ENCODE measurements at regions not wholly inside any gene's neighbourhood (a gene's known extent, or its start where the extent isn't known, plus 50 kb on each side); places are given as distances from the start of the nearest gene placed in this dataset.

GRCh38 chr5:61965069-61965468 lies 340.9 kb upstream of the KIF2A start:
- no peak for DNase-seq (ENCODE audit: low read depth)

- DNase-seq (ENCODE audit: low read depth) = no peak
Measured at GRCh38 chr5:61965490-61965889, 340.5 kb upstream of the KIF2A start.

GRCh38 chr5:61966296-61966955 lies 339.6 kb upstream of the KIF2A start:
- no peak for DNase-seq (ENCODE audit: low read depth)

GRCh38 chr5:61966997-61967396 lies 339.0 kb upstream of the KIF2A start:
- no peak for DNase-seq (ENCODE audit: low read depth)

- DNase-seq (ENCODE audit: low read depth) = no peak
Measured at GRCh38 chr5:61967681-61968080, 338.3 kb upstream of the KIF2A start.

- no peak for DNase-seq (ENCODE audit: low read depth)
Measured at GRCh38 chr5:61969347-61969746, 336.7 kb upstream of the KIF2A start.

GRCh38 chr5:61969755-61970154 lies 336.3 kb upstream of the KIF2A start:
- no peak for DNase-seq (ENCODE audit: low read depth)

- no peak for DNase-seq (ENCODE audit: low read depth)
Measured at GRCh38 chr5:61970218-61970617, 335.8 kb upstream of the KIF2A start.

- no peak for DNase-seq (ENCODE audit: low read depth)
Measured at GRCh38 chr5:61974680-61975079, 331.3 kb upstream of the KIF2A start.

GRCh38 chr5:61981886-61982285 lies 324.1 kb upstream of the KIF2A start:
- DNase-seq (ENCODE audit: low read depth) = no peak

GRCh38 chr5:61991430-61991829 lies 314.6 kb upstream of the KIF2A start:
- no peak for DNase-seq (ENCODE audit: low read depth)

GRCh38 chr5:61991866-61992265 lies 314.1 kb upstream of the KIF2A start:
- no peak for DNase-seq (ENCODE audit: low read depth)

- DNase-seq (ENCODE audit: low read depth) = no peak
Measured at GRCh38 chr5:61993295-61993927, 312.6 kb upstream of the KIF2A start.

- DNase-seq (ENCODE audit: low read depth) = no peak
Measured at GRCh38 chr5:61994171-61994570, 311.8 kb upstream of the KIF2A start.

GRCh38 chr5:61995486-61995885 lies 310.5 kb upstream of the KIF2A start:
- no peak for DNase-seq (ENCODE audit: low read depth)

- no peak for DNase-seq (ENCODE audit: low read depth)
Measured at GRCh38 chr5:61999371-61999770, 306.6 kb upstream of the KIF2A start.

- DNase-seq (ENCODE audit: low read depth) = no peak
Measured at GRCh38 chr5:62000646-62001045, 305.4 kb upstream of the KIF2A start.

- no peak for DNase-seq (ENCODE audit: low read depth)
Measured at GRCh38 chr5:62001640-62002039, 304.4 kb upstream of the KIF2A start.

GRCh38 chr5:62002436-62002835 lies 303.6 kb upstream of the KIF2A start:
- no peak for DNase-seq (ENCODE audit: low read depth)

- no peak for DNase-seq (ENCODE audit: low read depth)
Measured at GRCh38 chr5:62005551-62005950, 300.5 kb upstream of the KIF2A start.

- no peak for DNase-seq (ENCODE audit: low read depth)
Measured at GRCh38 chr5:62007457-62007856, 298.5 kb upstream of the KIF2A start.

- no peak for DNase-seq (ENCODE audit: low read depth)
Measured at GRCh38 chr5:62011089-62011664, 294.8 kb upstream of the KIF2A start.

GRCh38 chr5:62017092-62017491 lies 288.9 kb upstream of the KIF2A start:
- DNase-seq (ENCODE audit: low read depth) = no peak

GRCh38 chr5:62029303-62029702 lies 276.7 kb upstream of the KIF2A start:
- DNase-seq (ENCODE audit: low read depth) = no peak
